Fibroblast of lung (primary cell): ENCODE measurements at regions not wholly inside any gene's neighbourhood (a gene's known extent, or its start where the extent isn't known, plus 50 kb on each side); places are given as distances from the start of the nearest gene placed in this dataset.

Experiments
- CTCF ChIP-seq, 2 donors: IDR thresholded peaks in 1 of 2; conservative IDR thresholded peaks in 1 of 2; 1 replicate in 1 of 2; 2 replicates in 1 of 2; pipeline ENCODE4 v1.5.1; 2011 to 2012; ENCODE audit warnings: low read length in 2 of 2, control low read depth in 1 of 2, inconsistent platforms in 1 of 2, low read depth in 1 of 2, mild to moderate bottlenecking in 1 of 2
- EZH2 ChIP-seq: IDR thresholded peaks from 2 replicates; pipeline ENCODE4 v1.5.1; 2012; ENCODE audit warnings: low read length, control low read depth, mild to moderate bottlenecking; ENCODE audit errors: missing control alignments

GRCh38 chr2:150944315-150944714 is 317.3 kb downstream of the RBM43 start:
- no peak for TF ChIP-seq EZH2
- TF ChIP-seq CTCF (conservative IDR thresholded peaks at IDR 0.05 in 1 of 2, IDR thresholded peaks at IDR 0.05 in 1 of 2; ENCODE audit: low read depth in 1 of 2, low read length in 2 of 2), result no peak
